Fibroblast of villous mesenchyme (primary cell): ENCODE measurements at regions not wholly inside any gene's neighbourhood (a gene's known extent, or its start where the extent isn't known, plus 50 kb on each side); places are given as distances from the start of the nearest gene placed in this dataset.

Experiments used
- DNase-seq: peaks from one replicate; pipeline ENCODE4 v3.0.0-alpha.2; 2010; ENCODE audit warnings: low read depth
- H3K4me3 ChIP-seq: 2 replicates; pipeline ENCODE4 v1.5.1; 2011; ENCODE audit warnings: low read depth, mild to moderate bottlenecking, low read length
- TF ChIP-seq, protein P1 (sequence below): IDR thresholded peaks from 2 replicates; pipeline ENCODE4 v1.5.1; 2012; ENCODE audit warnings: low read depth, mild to moderate bottlenecking, low read length; ENCODE audit not compliant: insufficient read depth

- DNase-seq, result no peak
- TF ChIP-seq, protein P1, sequence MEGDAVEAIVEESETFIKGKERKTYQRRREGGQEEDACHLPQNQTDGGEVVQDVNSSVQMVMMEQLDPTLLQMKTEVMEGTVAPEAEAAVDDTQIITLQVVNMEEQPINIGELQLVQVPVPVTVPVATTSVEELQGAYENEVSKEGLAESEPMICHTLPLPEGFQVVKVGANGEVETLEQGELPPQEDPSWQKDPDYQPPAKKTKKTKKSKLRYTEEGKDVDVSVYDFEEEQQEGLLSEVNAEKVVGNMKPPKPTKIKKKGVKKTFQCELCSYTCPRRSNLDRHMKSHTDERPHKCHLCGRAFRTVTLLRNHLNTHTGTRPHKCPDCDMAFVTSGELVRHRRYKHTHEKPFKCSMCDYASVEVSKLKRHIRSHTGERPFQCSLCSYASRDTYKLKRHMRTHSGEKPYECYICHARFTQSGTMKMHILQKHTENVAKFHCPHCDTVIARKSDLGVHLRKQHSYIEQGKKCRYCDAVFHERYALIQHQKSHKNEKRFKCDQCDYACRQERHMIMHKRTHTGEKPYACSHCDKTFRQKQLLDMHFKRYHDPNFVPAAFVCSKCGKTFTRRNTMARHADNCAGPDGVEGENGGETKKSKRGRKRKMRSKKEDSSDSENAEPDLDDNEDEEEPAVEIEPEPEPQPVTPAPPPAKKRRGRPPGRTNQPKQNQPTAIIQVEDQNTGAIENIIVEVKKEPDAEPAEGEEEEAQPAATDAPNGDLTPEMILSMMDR, result no peak
- H3K4me3 ChIP-seq, result no peak overlapping the region
These were observed 139.4 kb downstream of the FBXO8 start for GRCh38 chr4:174144106-174144505.

DNA sequence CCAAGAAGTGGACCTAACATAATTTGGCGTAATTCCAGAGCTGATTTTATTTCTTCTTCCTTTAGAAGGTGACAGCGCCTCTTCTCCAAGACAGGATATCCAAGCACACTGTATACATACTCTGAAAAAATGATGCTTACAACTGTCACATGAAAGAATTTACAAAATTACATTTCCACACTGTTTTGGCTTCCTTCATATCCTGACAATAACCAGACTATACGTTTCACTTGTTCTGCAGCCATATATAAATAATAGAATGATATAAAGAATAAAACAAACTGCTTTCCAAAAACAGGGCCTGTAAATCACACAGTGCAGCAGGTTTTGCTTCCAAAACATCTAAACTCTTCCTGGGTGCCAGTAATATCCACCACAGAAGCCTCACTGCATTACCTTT, 141.6 kb downstream of the FBXO8 start:
- no peak overlapping the region for H3K4me3 ChIP-seq
- TF ChIP-seq, protein P1, result no peak
- DNase-seq, result no peak

GRCh38 chr4:174138616-174139015, 144.9 kb downstream of the FBXO8 start:
- no peak overlapping the region for H3K4me3 ChIP-seq
- peak; percentile 51 for DNase-seq
- TF ChIP-seq, protein P1, result no peak

DNA sequence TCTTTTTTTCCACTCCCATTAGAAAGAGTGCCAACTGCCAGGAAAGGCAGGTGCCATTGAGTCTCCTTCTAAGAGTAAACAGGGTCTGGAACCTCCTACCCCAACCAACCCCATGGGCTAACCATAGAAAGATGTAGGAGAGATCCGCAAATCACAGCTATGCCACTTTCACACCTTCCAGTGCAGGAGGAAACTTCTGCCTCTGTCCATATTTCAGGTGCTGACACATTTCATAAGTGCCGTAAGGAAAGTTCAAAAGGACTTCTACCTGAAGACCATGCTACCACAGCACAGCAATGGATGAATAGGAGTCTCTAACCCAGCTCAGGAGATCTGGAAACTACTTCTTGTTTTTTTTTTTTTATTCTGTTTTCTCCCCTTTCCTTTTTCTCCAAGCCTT, 145.8 kb downstream of the FBXO8 start:
- DNase-seq, result no peak
- TF ChIP-seq, protein P1, result no peak
- no peak overlapping the region for H3K4me3 ChIP-seq

- peak; percentile 77 for DNase-seq
- peak overlapping the region; percentile 46 for H3K4me3 ChIP-seq
- TF ChIP-seq, protein P1, result no peak
These were observed 147.5 kb downstream of the FBXO8 start for GRCh38 chr4:174135936-174136406.

DNA sequence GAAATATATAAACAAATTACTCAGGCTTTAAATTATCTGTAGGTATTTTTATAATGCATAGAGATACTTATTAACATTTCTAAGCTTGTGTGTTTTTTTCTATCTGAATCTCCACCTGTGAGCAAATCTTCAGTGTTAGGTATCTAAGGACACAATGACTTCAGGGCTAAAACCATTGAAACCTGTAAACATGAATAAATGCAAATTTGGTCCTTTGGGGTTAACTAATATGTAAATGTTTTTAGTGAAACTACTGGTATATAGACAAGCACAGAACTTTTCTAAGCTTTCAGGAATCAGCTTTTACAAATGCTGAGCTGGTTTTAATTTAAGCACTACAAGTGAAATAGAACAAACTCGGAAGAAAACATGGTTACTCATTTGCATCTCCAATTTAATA, 147.9 kb downstream of the FBXO8 start:
- TF ChIP-seq, protein P1, result no peak
- no peak for DNase-seq
- H3K4me3 ChIP-seq, result peak overlapping the region; percentile 46

GRCh38 chr4:174134361-174134760, 149.1 kb downstream of the FBXO8 start:
- peak overlapping the region; percentile 0 for H3K4me3 ChIP-seq
- TF ChIP-seq, protein P1, result no peak
- DNase-seq, result no peak
